ENCODE measurements at regions not wholly inside any gene's neighbourhood (a gene's known extent, or its start where the extent isn't known, plus 50 kb on each side); places are given as distances from the start of the nearest gene placed in this dataset.

- TF ChIP-seq CTCF (IDR thresholded peaks at IDR 0.05; ENCODE audit: insufficient read depth, low read length, poor library complexity, severe bottlenecking) = no peak
- no peak for TF ChIP-seq EZH2phosphoT487 (conservative IDR thresholded peaks at IDR 0.05; ENCODE audit: low read length)
Observed at GRCh38 chr10:10657139-10657760, 360.4 kb upstream of the CELF2 start.
